GM23338 (cell line): ENCODE measurements at regions not wholly inside any gene's neighbourhood (a gene's known extent, or its start where the extent isn't known, plus 50 kb on each side); places are given as distances from the start of the nearest gene placed in this dataset.

Experiments
- CREB1 ChIP-seq: fragments of 250-450 bp; sonication (Bioruptor Pico); IDR thresholded peaks from 2 replicates; pipeline ENCODE4 v1.5.0; 2020; ENCODE audit warnings: low read depth, mild to moderate bottlenecking, moderate library complexity
- CTCF ChIP-seq, 2 experiments: fragments of 200-600 bp in 1 of 2; sonication (generic) in 1 of 2; conservative IDR thresholded peaks; 2 replicates each; pipeline versions ENCODE4 v1.5.1 to v1.6.1; 2016 to 2017; ENCODE audit warnings: antibody characterized with exemption in 2 of 2, low read depth in 2 of 2, mild to moderate bottlenecking in 2 of 2, moderate library complexity in 1 of 2
- EZH2 ChIP-seq: fragments of 200-600 bp; sonication (generic); IDR thresholded peaks from one replicate; pipeline ENCODE4 v1.8.0; 2017; ENCODE audit warnings: antibody characterized with exemption, mild to moderate bottlenecking, low read depth; ENCODE audit not compliant: unreplicated experiment
- EZH2phosphoT487 ChIP-seq: fragments of 200-600 bp; sonication (generic); IDR thresholded peaks from one replicate; pipeline ENCODE4 v1.8.1; 2018; ENCODE audit warnings: antibody characterized with exemption; ENCODE audit not compliant: unreplicated experiment
- JUNB ChIP-seq: IDR thresholded peaks from one replicate; pipeline ENCODE4 v1.6.1; 2016; ENCODE audit warnings: antibody characterized with exemption; ENCODE audit not compliant: unreplicated experiment
- POLR2AphosphoS5 ChIP-seq: IDR thresholded peaks from 2 replicates; pipeline ENCODE4 v1.6.1; 2016; ENCODE audit warnings: antibody characterized with exemption, low read depth
- STAT1 ChIP-seq: IDR thresholded peaks from one replicate; pipeline ENCODE4 v1.6.1; 2016; ENCODE audit warnings: antibody characterized with exemption; ENCODE audit not compliant: unreplicated experiment
- ZNF331 ChIP-seq: fragments of 250-450 bp; sonication (Bioruptor Pico); IDR thresholded peaks from 2 replicates; pipeline ENCODE4 v1.5.0; 2020; ENCODE audit warnings: low read depth, mild to moderate bottlenecking, moderate library complexity

GRCh38 chr4:186831574-186831973 is 107.9 kb upstream of the FAT1 start:
- no peak for TF ChIP-seq CTCF (conservative IDR thresholded peaks at IDR 0.05; ENCODE audit: low read depth in 2 of 2)
- no peak for TF ChIP-seq POLR2AphosphoS5
- TF ChIP-seq EZH2phosphoT487 = no peak
- no peak for TF ChIP-seq JUNB
- no peak for TF ChIP-seq EZH2
- no peak for TF ChIP-seq ZNF331 (CRISPR knock-in tag)
- no peak for TF ChIP-seq CREB1 (CRISPR knock-in tag)
- TF ChIP-seq STAT1 = no peak
